GM19455 (cell line): ENCODE measurements at regions not wholly inside any gene's neighbourhood (a gene's known extent, or its start where the extent isn't known, plus 50 kb on each side); places are given as distances from the start of the nearest gene placed in this dataset.

Experiments
- ATAC-seq: cut with Tn5 transposase; IDR thresholded peaks from one replicate; pipeline ENCODE4 v1.9.1; 2021; ENCODE audit not compliant: unreplicated experiment

DNA sequence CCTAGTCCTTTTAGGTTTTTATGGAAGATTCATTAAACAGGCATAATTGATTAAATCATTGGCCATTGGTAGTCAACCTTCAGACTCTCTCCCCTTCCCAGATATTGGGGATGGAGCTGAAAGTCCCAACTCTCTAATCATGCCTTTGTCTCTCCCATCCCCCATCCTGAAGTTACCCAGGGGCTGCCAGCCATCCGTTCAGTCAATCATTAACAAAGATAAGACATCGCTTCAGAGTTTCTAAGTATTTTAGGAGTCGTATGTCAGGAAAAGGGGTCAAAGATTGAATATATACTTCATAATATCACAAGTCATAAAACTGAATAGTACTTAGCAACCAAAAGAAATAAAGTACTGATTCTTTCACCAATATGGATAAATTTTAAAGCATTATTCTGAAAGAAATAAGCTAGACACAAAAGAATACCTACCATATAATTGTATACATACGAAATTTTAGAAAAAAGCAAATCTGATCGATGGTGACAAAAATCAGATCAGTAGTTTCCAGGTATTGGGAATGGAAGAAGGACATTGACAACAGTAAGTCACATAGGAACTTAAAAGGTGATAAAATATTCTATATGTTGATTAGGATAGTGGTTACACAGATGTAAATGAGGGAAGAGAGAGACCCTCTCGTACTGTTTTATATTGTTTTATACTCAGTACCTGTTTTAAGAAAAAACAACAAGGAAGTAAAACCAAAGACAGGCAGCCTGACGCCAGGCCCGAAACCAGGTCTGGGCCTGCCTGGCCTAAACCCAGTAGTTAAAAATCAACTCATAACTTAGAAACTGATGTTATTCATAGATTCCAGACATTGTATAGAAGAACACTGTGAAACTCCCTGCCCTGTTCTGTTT, 414.4 kb downstream of the DAD1 start:
- ATAC-seq: no peak

DNA sequence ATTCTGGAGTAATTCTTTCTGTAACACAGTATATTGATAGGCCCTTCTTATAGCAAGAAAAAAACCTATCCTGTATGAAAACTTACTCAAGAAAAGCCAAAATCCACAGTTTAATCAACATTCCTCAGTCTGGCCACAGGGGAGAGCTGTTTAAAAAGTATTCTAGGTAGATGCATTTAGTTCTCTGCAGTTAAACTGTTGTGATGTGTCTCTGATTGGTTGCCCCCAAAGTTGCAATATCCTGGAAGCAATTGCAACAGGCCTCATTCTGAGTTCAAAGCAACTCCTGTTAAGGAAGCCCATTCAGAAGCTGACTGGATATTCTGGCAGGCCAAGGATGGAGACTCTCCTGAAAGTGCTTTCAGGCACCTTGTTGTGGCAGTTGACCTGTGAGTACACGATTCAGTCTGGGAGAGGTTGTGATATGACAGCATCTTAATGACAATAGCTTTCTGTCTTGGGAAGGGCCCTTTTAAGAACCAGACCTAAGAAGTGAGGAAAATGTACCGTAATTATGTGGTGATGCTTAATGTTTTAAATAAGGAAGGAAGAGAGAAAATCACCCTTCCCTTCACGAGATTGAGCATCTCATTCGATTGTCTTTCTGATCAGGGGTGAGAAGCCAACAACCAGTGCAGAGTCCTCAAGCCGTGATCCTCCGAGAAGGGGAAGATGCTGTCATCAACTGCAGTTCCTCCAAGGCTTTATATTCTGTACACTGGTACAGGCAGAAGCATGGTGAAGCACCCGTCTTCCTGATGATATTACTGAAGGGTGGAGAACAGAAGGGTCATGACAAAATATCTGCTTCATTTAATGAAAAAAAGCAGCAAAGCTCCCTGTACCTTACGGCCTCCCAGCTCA, 420.7 kb downstream of the DAD1 start:
- ATAC-seq: no peak

DNA sequence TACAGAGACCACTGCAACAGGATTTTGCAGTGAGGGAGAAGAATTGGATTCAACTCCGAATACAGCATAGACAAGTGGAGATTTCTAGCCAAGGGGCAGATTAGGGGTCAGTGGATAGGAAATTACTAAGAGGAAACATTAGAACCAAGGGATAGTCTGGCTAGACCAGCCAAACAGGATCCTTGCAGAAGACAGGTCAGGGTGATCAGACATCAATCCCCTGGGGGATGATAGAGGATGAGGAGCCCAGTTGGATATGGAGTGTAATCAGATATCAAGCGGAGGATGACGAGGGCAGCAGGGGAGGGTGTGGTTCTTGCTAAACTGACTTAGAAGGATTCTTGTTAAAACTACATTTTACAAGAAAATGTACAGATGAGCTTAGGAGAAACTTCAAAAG, 424.4 kb downstream of the DAD1 start:
- ATAC-seq: no peak

DNA sequence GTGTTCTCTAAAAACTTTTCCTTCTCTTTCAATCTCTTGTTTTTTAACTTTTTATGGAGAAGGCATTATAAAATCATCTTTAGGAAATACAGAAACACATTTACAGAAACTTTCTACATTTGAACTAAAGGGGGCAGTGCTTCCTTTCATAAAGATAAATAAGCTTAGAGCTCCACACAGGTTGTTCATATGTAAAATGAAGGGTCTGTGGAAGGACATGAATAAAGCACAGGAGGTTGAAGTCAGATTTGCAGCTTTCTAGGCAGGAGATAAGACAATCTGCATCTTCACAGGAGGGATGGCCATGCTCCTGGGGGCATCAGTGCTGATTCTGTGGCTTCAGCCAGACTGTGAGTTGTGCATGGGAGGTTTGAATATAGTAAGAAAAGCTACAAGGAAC, 426.0 kb downstream of the DAD1 start:
- ATAC-seq: no peak

DNA sequence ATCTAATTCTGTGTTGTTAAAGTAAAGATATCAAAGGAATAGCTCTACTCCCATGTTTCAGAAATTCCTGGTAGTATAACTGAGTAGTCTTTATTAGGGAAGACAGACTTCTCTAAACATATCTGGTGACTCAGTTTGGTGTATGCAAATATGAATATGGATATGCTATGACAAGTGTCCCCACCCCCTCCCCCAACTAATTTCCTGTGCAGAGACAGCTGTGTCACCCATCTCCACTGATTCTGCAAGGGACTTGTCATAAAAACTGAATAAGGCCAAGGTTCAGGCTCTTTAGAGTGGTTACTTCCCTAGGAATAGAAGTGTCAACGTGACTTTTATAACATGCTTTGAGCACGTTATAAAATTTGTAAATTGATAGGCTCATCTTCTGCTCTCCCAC, 429.1 kb downstream of the DAD1 start:
- ATAC-seq: no peak

DNA sequence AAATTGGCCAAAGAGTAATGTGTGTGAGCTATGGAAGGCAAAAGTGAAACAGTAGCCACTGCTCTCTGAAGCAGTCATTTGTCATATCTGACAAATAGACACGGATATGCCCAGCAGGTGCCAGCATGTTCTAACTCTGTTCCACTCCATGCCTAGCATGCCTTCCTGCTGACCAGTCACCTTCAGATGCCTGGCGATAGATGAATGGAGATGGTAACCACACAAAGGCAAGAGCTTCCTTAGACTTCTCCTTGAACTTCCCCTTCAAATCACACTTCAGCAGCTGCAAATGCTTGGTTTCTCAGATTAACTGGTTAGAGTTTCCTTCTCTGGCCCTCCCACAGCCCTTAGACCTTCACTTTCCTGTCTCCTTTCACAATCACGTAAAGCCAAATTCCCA, 429.9 kb downstream of the DAD1 start:
- ATAC-seq: no peak

DNA sequence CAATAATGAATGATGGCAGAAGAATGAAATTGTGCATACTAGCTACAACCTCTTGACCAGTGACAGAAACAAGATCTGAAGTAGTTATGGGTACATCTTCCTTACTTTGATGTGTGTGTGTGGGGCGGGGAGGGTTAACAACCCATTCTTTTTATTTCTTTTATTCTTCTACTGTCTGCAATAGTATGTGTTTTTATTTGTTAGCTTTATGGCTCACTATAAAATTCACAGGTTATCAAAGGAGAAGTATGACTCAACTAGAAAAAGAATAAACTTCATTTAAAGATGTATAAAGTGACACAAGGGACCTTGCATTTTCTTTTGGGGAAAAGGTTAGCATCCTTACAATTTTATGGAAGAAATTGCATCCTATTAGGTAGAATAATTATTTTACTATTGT, 430.5 kb downstream of the DAD1 start:
- no peak for ATAC-seq

DNA sequence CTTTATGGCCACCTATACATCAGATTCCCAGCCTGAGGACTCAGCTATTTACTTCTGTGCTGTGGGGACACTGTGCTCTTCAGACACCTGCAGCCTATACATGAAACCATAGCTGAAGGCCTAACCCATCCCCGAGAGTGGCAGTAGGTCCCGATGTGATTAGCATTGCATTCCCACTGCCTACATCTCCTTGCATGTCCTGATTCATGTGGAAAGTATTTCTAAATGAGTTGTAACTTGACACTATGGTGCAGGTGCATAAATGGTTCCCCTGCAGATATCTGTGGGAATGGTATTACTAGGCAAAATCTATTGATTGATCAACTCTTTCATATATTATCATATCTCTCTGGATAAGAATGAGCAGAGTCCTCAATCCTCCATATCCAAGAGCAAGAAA, 433.5 kb downstream of the DAD1 start:
- ATAC-seq: no peak

DNA sequence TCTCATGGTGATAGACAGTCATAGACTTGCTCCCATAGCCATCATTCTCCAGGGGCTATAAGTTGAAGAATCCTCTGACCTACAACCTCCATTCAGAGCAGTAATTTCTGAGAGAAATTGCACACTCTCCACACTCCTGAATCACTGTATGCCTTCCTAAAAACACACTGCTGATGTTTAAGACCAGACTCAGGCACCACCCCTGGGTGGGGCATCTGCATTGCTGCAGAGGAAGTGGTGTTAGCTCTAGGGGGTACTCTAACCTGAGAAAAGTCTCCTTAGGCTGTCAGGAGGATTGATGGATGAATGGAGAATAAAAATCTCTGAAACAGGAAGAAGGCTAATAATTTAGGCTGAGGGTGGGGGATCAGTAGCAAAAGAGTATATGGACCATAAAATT, 436.1 kb downstream of the DAD1 start:
- no peak for ATAC-seq

DNA sequence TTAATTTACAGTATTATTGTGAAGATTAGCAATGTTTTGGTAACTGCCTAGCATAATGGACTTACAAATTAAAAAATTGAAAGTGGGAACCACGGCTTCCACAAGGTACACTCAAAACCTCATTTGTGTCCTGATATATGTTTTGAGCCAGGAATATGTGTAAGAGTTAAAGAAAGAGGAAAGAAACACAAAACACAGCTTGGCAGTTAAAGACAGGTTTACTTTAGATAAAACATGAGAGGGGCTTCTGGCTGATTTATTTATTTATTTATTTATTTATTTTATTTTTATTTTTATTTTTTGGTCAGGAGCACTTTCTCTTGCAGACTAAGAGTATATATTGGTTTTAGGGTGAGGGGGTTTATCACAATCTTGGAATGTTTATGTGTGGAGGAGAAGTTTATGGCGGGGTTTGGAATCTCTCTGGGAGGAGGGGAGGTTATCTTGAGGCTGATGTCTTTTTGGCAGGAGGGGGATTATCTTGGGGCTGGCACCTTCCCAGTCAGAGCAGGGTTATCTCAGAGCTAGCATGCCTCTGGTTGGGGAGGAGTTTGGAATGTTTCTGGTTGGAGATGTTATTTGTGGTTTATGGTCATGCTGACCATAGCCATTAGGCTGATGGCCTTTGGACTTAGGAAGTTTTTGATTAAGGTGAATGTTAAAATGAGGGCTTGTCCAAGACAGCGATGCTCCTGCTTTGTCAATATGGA, 436.7 kb downstream of the DAD1 start:
- ATAC-seq: no peak

DNA sequence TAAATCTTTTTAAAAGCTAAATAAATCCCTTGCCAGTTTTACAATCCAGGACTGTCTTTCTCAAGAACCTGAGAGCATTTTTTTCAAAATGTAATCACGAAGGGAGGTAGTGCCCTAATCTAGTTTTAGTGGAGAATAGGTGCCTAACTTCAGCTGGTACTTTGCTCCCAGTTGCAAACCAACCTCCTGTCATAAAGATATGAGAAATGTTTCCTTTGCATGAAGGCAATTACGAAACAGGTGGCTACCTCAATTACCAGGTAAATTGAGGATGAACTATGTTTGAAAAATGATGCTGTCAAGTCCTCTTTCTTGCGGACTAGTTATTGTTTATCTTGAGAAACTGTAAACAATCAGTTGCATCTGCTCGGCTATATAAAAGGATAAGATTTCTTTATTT, 437.9 kb downstream of the DAD1 start:
- no peak for ATAC-seq

DNA sequence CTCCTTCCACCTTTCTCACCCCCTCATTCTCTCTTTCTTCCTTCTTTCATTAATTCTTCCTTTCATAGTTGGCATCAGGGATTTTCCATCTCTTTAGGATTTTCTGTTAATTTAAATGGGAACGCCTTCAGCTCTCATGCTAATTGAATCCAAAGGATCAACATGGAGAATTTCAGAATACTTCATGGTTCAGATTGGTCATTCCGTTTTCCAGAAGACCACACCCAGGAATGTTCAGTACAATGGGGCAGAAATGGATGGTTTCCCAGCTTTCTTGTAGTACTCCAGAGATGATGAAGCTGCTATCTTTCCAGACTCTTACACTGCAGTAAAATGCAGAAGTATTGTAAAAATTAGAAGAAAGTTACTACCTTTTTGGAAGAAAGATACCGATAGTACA, 440.0 kb downstream of the DAD1 start:
- no peak for ATAC-seq

DNA sequence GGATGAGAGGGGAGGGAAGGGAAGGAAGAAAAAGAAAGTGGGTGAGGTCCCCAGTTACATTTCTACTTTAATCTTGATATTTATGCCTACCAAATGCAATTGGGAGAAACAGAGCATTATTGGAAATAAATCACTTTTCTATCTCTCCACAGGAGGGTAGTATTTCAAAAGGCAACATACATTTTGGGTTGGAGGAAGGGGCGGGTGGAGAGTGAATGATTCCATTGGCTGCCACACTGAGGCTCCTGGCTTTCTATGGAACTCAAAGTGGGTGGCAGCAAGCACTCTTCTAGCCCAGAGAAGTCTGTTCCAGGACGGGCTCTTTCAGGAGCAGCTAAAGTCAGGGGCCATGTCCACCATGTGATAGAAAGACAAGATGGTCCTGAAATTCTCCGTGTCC, 441.3 kb downstream of the DAD1 start:
- ATAC-seq: no peak

DNA sequence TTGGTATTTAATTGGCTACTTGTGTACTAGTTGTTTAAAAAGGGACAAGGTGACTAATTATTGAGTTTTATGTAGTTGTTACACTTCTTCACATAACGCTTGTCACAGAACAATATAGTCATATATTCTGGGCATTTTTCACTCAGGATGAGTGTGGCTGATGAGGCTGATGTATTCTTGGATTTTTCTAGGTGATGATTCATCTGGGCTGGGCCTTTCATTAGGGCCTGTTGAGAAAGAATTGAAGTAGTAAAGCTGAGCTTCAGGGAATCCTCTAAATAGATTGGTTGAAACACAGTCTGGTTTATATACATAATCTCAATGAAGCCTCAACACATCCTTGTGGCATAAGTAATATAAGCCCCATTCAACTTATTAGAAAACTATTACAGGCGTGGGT, 445.7 kb downstream of the DAD1 start:
- ATAC-seq: no peak

DNA sequence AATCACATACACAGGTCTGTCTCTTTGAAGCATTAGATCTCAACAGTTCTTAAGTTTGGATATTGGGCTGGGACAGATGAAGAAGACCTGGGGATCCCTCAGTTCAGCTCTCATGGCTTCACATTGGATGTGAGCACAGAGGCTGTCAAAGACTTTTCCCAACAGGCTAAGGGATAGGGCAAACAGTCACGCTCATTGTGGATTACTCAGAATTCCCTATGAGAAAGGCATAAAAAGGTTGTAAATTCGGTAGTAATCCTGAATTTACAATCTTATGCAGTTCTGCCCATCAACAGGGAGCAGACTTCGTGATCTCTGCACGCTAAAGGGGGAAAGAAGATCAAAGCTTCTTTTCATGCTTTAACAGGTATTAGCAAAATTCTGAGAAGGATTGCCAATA, 448.4 kb downstream of the DAD1 start:
- no peak for ATAC-seq

DNA sequence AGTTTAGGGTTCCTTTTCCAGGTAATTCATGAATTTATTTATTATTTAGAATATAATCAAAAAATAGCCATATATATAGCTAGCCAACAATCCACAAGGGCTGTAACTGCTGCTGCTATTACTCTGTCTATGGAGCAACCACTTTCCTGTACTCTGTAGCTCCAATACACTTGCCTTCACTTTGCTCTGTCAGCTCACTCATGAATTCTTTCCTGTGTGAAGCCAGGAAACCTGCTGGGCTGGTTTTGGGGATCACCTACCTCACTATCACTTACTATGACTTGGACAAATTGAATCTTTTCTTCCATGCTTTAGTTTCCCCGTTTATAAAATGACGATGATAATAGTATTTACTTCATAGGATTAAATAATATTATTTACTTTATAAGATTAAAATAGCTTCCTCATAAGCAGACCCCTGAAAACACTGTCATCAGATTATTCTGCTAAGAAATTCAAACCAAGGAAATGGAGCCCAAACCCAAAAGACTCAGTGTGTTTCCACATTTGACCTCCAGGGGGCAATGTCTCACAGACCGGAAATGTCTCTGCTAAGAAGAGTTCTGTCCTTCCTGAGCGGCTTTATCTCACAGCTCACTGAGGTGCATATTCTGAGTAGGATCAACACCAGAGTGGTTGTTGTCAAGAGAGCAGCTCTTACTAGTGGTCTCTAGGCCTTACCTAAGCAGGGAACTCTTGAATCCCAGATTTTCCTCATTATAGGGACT, 457.1 kb downstream of the DAD1 start:
- ATAC-seq: no peak

DNA sequence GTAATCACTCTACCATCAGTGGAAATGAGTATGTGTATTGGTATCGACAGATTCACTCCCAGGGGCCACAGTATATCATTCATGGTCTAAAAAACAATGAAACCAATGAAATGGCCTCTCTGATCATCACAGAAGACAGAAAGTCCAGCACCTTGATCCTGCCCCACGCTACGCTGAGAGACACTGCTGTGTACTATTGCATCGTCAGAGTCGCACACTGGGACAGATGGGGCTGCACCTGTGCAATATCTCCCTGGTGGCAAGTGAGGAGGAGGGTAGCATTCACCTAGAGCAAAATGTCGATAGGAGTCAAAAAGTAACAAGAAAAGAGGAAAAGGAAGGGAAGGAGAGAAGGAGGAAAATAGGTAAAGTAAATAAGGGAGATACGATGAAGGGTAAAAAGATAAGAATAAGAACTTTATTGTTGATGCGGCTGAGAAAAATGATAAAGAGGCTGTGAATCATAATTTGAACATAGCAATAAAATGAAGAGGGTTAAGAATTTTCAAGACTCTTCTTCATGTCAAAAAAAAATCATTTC, 450.5 kb upstream of the OR4E1 start:
- no peak for ATAC-seq

DNA sequence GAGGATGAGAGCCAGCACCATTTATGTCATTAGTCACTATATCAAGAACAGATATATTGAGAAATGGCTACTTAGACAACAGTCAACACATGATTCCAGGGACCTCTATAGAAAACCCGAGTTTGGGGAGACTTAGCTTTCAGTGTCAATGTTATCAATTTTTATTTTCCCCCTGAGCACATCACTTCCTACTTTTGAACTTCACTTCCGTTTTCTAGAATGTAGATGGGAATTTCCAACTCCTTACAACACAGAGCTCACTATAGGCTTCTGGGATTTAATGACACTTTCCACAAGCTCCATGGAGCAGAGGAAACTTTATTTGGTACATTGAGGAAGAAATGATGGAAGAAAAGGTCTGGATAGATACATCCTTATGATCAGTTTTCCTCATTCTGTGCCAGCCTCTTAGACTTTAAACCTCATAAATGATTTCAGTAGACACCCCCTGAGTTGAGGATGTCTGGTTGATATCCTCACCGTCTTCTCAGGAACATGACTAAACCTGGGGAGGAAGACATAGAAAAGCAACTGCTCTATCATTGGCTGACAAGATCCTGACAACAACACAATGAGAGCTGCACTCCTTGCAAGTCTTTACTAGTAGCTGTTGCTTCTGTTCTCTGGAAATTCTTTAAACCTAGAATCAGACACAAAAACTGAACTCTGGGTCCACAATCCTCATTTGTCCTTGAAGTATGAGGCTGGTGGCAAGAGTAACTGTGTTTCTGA, 449.4 kb upstream of the OR4E1 start:
- no peak for ATAC-seq

DNA sequence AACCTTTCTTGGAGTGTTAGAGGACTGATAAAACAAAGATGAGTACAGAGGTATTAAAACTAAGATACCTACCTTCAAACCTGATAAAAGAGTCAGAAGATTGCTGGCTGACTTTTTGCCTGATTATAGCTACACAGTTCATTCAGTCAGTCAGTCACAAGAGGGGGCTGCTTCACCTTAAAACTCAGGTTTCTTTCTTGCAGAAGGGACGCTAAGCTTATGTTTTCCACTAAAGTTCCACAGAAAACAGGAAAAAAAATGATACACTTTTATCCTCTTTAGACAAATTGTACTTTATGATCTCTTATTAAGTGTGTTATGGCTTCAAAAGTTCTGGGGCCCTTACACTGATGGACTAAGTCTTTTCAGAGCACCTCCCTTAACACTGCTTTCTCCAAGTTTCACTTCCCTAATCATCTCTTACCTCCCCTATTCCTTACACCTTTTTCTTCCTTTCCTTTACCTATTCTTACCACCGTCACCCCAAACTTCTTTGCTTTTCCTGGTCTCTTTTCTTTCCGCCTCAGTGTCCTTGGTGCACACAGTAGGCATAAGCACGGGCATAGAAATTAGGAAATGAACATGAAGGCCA, 448.7 kb upstream of the OR4E1 start:
- ATAC-seq: no peak
